ENCODE measurements at regions not wholly inside any gene's neighbourhood (a gene's known extent, or its start where the extent isn't known, plus 50 kb on each side); places are given as distances from the start of the nearest gene placed in this dataset.
"Not testable (repeated sequence)": the region's sequence is repeated elsewhere in the genome, so short reads cannot be mapped to it uniquely, and the experiment has no call there.

GRCh38 chr21:9001890-9002663, 1519.3 kb upstream of the TPTE start:
- DNase-seq, result not testable (repeated sequence)

- not testable (repeated sequence) for DNase-seq
These were observed 1517.2 kb upstream of the TPTE start for GRCh38 chr21:9003909-9004814.

- DNase-seq, result not testable (repeated sequence)
These were observed 1516.4 kb upstream of the TPTE start for GRCh38 chr21:9004815-9005518.

- DNase-seq, result not testable (repeated sequence)
These were observed 1515.7 kb upstream of the TPTE start for GRCh38 chr21:9005671-9006070.

GRCh38 chr21:9006111-9006510, 1515.3 kb upstream of the TPTE start:
- not testable (repeated sequence) for DNase-seq

- DNase-seq, result not testable (repeated sequence)
These were observed 1514.6 kb upstream of the TPTE start for GRCh38 chr21:9006553-9007323.

GRCh38 chr21:9008636-9009035, 1512.7 kb upstream of the TPTE start:
- no peak for DNase-seq

- not testable (repeated sequence) for DNase-seq
These were observed 1511.9 kb upstream of the TPTE start for GRCh38 chr21:9009267-9010016.

GRCh38 chr21:9010121-9010795, 1511.1 kb upstream of the TPTE start:
- not testable (repeated sequence) for DNase-seq

GRCh38 chr21:9010936-9011890, 1510.2 kb upstream of the TPTE start:
- not testable (repeated sequence) for DNase-seq

- not testable (repeated sequence) for DNase-seq
These were observed 1509.5 kb upstream of the TPTE start for GRCh38 chr21:9011916-9012315.

- DNase-seq, result not testable (repeated sequence)
These were observed 1507.7 kb upstream of the TPTE start for GRCh38 chr21:9013502-9014242.

- DNase-seq, result not testable (repeated sequence)
These were observed 1507.1 kb upstream of the TPTE start for GRCh38 chr21:9014243-9014734.

- DNase-seq, result not testable (repeated sequence)
These were observed 1505.7 kb upstream of the TPTE start for GRCh38 chr21:9015483-9016197.

- DNase-seq, result not testable (repeated sequence)
These were observed 1504.2 kb upstream of the TPTE start for GRCh38 chr21:9017206-9017605.

- not testable (repeated sequence) for DNase-seq
These were observed 1502.6 kb upstream of the TPTE start for GRCh38 chr21:9018731-9019253.

GRCh38 chr21:9024006-9024767, 1497.2 kb upstream of the TPTE start:
- not testable (repeated sequence) for DNase-seq
